ENCODE measurements at regions not wholly inside any gene's neighbourhood (a gene's known extent, or its start where the extent isn't known, plus 50 kb on each side); places are given as distances from the start of the nearest gene placed in this dataset.

DNA sequence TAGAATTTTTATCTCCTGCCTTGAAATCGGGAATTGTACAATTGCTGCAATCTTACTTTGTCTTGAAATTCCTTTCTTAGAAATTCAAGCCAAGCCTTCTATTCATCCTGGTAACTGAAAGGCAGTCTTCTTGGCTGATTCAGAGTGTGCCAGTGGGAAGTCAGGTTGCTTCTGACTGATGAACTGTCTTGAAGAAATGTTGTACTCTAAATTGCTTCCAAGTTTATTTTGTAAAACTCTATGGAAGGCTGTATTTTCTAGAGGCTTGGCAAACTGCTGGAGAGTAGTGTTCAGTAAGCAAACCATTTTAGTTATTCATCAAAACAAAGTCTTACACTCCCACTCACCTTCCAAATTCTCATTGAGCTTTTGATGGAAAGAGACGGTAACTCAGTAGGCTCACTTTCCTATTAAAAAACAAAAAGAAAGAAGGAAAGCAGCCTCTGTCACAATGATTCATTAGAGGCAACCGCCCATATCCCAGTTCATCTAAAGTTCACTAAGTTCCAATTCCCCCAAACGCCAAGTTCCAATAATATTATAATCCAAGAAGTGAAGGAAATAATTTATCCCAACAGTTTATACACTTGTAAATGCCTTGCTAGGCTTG, 187.9 kb upstream of the MALRD1 start:
- H3K4me3 ChIP-seq (replicated peaks; ENCODE audit: low read depth, low read length), result no peak overlapping the region
- TF ChIP-seq, protein P1, sequence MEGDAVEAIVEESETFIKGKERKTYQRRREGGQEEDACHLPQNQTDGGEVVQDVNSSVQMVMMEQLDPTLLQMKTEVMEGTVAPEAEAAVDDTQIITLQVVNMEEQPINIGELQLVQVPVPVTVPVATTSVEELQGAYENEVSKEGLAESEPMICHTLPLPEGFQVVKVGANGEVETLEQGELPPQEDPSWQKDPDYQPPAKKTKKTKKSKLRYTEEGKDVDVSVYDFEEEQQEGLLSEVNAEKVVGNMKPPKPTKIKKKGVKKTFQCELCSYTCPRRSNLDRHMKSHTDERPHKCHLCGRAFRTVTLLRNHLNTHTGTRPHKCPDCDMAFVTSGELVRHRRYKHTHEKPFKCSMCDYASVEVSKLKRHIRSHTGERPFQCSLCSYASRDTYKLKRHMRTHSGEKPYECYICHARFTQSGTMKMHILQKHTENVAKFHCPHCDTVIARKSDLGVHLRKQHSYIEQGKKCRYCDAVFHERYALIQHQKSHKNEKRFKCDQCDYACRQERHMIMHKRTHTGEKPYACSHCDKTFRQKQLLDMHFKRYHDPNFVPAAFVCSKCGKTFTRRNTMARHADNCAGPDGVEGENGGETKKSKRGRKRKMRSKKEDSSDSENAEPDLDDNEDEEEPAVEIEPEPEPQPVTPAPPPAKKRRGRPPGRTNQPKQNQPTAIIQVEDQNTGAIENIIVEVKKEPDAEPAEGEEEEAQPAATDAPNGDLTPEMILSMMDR (IDR thresholded peaks at IDR 0.05; ENCODE audit: low read depth, low read length, missing control alignments), result no peak
- no peak for DNase-seq (ENCODE audit: extremely low read depth, low read depth)

DNA sequence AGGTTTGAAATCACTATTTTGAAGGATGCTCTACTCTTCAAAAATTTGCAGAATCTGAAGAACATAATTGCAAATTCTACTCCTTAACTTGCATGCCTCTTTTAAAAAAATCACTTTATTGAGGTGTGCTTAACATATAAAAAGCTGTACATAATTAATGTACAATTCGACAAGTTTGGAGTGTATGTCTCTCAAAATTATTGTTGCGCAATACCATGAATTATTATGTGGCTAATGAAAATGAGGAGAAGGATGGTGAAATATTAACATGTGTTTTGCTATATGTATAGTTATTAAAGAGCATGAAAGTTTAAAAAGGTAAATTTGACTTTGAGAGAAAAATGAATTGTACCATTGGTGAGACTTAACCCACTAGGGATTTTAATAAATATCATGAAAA, 187.2 kb upstream of the MALRD1 start:
- TF ChIP-seq, protein P1 (IDR thresholded peaks at IDR 0.05; ENCODE audit: low read depth, low read length, missing control alignments), result no peak
- H3K4me3 ChIP-seq (replicated peaks; ENCODE audit: low read depth, low read length), result no peak overlapping the region
- no peak for DNase-seq (ENCODE audit: extremely low read depth, low read depth)

DNA sequence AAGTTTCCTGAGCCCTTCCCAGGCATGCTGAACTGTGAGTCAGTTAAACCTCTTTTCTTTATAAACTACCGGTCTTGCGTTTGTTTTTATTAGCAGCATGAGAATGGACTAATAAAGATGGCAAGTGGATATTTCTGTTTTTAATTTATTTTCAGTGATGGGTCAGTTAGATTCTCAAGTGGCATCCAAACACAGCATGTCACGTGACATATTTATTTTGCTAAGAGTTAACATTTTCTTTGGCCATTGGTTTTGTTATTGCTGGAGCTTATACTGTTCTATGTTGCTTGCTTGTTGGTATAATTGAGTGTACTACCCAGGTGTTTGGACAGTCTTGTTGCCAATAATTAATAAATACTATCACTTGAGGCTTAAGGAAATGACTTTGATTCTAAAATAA, 181.7 kb upstream of the MALRD1 start:
- no peak for DNase-seq (ENCODE audit: extremely low read depth, low read depth)
- no peak overlapping the region for H3K4me3 ChIP-seq (replicated peaks; ENCODE audit: low read depth, low read length)
- TF ChIP-seq, protein P1 (IDR thresholded peaks at IDR 0.05; ENCODE audit: low read depth, low read length, missing control alignments), result no peak

DNA sequence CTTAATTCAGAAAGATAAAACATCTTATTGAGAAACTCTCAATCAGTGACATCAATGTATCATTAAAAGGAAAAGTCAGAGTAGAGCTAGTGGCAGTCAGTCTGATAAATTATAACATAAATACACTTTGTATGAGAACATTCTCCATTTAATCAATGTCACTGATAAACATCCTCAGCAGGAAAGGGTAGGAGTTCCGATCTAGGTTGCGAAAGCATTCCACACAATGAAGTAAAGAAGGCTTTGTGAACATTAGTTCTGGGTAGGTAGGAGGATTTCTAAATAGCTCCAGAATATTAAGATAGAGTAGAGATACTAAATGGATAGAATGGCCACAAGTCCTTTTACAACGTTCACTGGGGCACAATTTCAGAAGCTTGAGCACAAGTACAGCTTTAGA, 179.7 kb upstream of the MALRD1 start:
- TF ChIP-seq, protein P1 (IDR thresholded peaks at IDR 0.05; ENCODE audit: low read depth, low read length, missing control alignments), result no peak
- DNase-seq (ENCODE audit: extremely low read depth, low read depth), result no peak
- no peak overlapping the region for H3K4me3 ChIP-seq (replicated peaks; ENCODE audit: low read depth, low read length)

DNA sequence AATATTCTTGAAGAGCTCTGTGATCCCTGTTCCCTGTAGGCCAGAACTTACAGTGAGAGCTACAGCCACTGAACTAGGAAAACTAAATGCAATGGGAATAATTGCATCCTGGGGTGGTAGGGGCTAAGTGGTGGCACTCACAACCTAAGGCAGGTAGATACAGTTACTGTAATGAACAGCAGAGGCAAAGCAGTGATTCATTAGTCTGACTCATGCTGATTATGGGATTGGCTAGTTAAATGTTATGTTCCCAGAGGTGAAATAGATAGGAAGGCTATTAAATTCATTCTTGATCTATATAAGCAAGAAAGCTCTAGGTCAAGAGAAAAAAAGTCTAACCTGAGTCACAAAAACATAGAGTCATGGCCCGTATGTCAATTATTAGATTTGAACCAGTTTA, 173.1 kb upstream of the MALRD1 start:
- TF ChIP-seq, protein P1 (IDR thresholded peaks at IDR 0.05; ENCODE audit: low read depth, low read length, missing control alignments), result no peak
- H3K4me3 ChIP-seq (replicated peaks; ENCODE audit: low read depth, low read length), result no peak overlapping the region
- no peak for DNase-seq (ENCODE audit: extremely low read depth, low read depth)

DNA sequence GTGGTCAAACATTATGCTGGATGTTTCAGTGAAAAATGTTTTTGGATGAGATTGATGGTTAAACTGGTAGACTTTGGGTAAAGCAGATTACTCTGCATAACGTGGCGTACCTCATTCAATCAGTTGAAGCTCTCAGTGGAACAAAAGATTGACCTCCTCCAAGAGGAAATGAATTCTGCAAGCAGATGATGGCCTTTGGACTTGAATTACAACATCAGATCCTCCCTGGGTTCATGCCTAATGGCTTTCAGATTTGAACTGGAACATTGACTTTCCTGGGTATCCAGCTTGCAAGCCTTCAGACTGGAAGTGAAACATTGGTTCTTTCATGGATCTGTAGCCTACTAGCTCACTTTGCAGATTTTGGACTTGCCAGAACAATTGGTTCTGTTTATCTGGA, 169.3 kb upstream of the MALRD1 start:
- DNase-seq (ENCODE audit: extremely low read depth, low read depth), result no peak
- TF ChIP-seq, protein P1 (IDR thresholded peaks at IDR 0.05; ENCODE audit: low read depth, low read length, missing control alignments), result no peak
- H3K4me3 ChIP-seq (replicated peaks; ENCODE audit: low read depth, low read length), result no peak overlapping the region

DNA sequence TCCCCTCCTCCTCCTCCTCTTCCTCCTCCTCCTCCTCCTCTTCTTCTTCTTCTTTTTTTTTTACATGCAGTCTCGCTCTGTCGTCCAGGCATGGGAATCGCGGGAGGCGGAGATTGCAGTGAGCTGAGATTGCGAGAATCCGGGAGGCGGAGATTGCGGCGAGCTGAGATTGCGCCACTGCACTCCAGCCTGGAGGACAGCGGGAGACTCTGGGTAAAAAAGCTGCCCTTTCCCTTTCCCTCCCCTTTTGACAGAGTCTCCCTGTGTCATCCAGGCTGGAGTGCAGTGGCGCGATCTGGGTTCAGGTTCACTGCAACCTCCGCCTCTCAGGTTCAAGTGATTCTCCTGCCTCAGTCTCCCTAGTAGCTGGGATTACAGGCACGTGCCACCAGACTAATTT, 168.1 kb upstream of the MALRD1 start:
- DNase-seq (ENCODE audit: extremely low read depth, low read depth), result no peak
- no peak overlapping the region for H3K4me3 ChIP-seq (replicated peaks; ENCODE audit: low read depth, low read length)
- TF ChIP-seq, protein P1 (IDR thresholded peaks at IDR 0.05; ENCODE audit: low read depth, low read length, missing control alignments), result no peak
